KBM-7 (cell line): ENCODE measurements at regions not wholly inside any gene's neighbourhood (a gene's known extent, or its start where the extent isn't known, plus 50 kb on each side); places are given as distances from the start of the nearest gene placed in this dataset.

ENCODE experiments used
- DNase-seq: peaks from one replicate; pipeline ENCODE4 v3.0.0-alpha.2; 2015
- in situ Hi-C: fragments of 300-500 bp; cut with MboI; formaldehyde crosslinking; loops from 2 replicates; pipeline ENCODE4 v1.14.3; 2020; ENCODE audit warnings: low sequenced_read_pairs, low pct_unique_long_range_greater_than_20kb, mixed read lengths

DNA sequence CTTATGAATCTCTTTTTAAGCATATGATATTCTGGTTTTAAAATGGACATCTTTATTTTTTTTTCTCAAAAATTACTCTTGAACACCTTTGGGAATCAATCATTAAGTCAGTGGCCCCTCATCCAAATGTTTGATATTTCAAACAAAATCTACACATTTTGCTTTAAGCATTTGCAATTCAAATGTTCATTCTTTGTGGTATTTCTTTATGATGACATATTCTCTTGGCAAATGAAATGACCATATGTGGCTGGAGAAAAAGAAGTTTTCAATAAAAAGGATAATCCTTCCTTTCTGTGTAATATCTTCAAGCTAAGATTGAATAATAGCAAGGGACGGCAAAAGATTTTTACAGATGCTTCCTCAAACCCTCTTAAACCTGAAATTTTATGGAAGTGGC lies 420.8 kb downstream of the MTRR start:
- in situ Hi-C loops = no loop called here
- no peak for DNase-seq

DNA sequence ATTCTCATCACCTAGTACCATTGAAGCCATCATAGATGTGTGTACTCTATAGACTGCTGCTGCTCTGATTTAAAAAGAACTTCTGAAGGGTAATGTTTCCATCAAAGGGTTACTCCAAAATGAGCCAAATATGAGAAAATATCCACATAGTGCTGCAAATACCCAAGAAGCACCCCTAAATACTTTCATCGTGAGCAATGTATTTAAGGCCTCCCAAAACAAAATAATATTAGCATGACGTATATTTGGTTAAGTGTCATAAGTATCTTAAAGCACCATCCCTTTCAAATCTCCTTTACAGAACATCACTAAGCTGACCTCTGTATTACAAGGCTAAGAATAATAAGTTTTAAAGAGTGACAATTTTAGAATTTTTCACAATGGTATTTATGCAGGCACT lies 421.8 kb downstream of the MTRR start:
- in situ Hi-C loops = no loop called here
- DNase-seq = no peak

DNA sequence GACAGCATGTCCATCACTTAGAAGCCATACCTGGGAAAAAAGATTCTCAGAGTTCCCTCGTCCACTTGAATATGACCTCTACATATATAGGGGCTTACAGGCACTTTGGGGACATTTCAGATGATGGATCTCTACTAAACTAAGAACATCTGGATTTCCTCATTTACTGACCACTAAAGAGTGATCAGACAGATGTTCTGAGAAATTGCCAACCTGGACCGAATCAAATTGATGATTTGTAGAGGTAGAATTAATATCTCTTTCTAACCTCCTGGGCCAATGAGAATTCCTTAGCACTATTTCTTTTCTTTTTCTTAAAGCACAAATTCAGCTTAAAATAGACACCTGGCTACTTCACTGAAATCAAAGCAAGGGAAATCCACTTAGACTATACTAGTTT lies 422.7 kb downstream of the MTRR start:
- in situ Hi-C loops = no loop called here

DNA sequence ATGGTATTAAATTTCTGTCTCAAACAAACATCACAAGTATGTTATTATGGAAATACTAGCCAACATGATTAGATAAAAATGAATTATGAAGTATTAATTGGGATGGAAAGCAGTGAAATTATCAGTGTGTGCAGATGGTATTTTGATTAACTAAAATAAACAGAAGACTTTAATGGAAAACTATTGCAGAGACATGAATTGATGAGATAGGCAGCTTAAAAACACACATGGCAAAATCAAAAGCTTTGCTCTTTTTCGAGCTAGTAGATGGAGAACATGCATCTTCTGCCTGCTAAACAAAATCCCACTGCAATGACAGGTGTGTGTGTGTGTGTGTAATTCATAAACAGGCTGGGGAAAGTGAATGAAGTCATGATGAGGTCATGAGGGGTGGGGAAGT lies 426.2 kb downstream of the MTRR start:
- in situ Hi-C loops = no loop called here
- no peak for DNase-seq

More for the DNA sequence above, 422.7 kb downstream of the MTRR start:
- DNase-seq = no peak

DNA sequence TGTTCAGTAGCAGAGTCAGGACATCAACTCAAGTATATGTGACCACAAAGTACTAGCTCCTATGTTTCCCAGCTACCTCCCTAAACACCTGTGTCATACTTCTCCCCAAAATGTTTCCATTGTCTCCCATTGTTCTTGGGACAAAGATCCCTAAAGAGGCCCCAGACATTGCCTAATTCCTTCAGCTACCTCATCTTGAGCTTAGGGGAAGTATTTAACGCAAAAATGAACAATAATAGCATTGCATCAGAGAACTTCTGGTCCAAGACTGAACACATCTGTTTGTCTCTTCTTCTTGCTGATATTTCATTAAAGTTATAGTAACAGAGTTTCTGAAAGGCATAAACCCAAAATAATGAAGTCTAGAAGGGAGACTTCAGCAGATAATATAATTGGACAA lies 430.8 kb downstream of the MTRR start:
- in situ Hi-C loops = no loop called here

DNA sequence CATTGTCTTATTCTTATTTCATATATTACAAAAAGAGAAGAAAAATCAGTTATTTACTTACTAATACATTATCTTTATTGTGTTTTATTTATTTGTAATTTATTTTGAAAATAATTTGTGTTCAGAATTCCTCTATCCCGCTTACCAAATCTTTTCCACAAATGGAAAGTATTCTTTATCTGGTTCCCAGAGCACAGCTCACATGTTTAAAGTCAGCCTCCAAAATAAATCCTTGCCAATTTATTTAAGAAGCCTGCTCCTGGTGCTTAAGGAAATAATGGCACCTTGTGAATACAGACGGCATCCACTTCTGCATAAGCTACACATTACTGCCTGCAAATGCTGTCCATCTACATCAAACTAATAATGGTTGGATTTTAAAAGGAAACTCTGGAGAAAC lies 435.4 kb downstream of the MTRR start:
- DNase-seq = no peak
- in situ Hi-C loops = no loop called here

More for the DNA sequence above, 430.8 kb downstream of the MTRR start:
- DNase-seq = no peak

DNA sequence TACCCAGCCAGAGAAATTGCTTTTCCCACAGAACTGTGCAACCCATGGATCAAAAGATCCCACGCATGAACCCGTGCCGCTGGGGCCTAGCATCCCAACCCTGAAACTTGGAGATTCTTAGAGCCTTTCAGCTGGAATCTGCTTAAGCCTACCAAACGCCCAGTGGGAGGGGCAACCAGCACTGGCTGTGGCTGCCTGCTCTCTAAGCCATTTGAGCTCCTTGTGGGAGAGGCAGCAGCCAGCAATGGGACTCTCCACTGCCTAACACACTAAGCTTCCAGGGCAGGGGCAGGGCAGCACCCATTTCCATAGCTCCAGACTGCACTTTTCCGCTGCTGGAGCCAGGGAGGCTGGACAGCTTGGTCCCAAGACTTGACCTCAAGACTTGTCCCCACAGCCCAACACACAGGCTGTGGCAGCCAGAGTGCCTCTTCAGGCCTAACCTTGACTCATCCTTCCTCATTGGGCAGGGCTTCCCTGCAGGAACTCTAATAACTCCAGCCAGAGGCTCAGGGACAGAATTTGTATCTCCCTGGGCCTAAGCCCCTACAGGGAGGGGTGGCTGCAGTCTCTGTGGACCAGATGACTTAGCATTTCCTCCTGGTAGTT lies 437.4 kb downstream of the MTRR start:
- in situ Hi-C loops = no loop called here
- DNase-seq = no peak

DNA sequence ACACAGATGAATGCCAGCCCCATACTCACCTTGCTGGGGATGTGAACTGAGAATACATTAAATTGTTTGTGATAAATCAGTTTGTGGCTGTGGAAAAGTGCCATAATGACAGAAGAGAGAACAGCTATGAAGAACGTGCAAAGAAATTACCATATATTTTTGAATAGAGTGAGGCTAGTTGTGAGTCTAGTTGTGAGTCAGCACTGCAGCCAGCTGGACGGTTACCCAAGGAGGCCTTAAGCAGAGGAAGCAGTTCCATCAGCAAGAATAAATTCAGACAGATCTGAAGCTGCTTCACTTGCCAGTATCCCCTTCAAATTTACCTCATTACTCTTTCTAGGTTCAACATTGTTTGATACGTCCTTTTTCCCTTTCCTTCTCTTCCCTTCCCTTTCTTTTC lies 446.0 kb downstream of the MTRR start:
- DNase-seq = no peak
- in situ Hi-C loops = no loop called here

DNA sequence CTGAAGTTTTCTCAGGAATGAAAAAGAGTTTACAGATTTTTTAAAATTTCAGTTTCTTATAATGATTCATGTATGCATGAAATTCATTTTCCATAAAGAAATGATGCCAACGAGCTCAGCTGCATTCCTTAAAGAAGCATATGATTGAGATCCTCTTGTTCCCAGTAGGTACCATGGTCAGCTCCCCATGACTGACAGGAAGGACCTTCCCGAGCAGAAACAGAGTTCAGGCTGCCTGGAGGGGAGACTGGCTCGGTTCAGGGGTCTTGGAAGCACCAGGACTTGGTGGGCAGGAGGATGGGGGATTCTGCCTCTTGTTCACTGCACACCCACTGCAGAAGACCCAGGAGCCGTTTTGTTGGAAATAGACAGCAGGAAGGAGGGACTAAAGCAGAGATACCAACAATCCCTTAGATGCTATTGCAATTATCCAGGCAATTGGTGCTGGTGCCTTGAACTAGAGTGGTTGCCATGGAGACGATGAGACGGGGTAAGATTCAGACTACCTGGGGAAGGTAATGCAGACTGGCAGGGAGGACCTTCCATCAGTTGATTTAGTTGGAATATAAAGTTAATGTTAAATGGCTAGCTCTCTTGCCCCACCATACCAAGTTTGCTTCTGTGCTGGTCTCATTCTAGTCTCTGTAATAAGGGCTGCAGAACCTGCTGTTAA lies 447.8 kb downstream of the MTRR start:
- in situ Hi-C loops = no loop called here
- DNase-seq = no peak

DNA sequence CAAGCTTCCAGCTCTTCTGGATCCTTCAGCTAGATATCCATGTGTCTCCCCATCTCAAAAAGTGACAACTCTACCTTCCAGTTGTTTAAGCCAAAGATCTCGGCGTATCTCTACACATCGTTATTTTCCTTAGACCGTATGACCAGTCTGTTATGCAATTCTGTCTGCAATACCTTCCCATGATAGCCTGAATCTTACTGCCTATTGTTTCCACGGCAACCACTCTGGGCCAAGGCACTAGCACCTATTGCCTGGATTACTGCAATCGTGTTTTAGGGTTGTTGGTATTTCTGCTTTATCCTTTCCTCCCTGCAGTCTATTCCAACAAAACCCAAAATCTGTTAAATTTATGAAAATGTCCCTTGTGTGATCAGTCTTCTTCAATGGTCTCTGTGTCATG lies 448.4 kb downstream of the MTRR start:
- no peak for DNase-seq
- in situ Hi-C loops = no loop called here

DNA sequence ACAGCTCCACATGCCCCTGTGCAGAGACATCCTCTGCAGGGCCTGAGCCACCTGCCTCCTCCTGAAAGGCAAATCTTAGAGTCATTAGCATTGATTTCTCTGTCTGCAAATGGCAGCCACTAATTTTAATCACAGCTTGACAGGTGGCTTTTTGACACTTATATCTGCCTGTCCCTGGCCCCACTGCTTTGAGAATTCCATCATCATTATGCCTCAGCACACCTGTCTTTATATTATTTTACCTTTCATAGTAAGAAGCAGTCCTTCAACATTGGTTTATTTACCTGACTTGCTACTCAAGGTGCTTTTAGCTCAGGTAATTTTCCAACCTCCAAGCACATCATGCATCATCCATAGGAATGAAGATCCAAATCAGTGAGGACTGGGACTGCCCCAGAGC lies 451.3 kb downstream of the MTRR start:
- no peak for DNase-seq

DNA sequence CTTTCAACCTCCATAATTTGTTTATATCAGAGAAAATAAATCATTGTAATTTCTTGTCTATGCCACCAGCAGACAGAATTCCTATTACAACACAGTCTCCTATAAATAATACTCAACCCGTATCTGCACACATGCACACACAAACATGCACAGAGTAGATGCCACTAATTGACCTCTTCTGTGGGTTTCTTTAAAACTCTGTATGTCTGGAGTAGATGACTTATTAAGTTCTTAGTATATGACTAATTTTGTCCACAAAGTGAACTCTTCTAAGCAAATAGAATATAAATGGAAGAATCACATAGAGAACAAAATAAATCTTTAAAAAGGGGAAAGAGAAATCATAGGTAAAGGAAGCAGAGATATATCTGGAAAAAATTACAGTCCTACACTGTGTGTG lies 452.3 kb downstream of the MTRR start:
- in situ Hi-C loops = no loop called here
- no peak for DNase-seq

More for the DNA sequence above, 451.3 kb downstream of the MTRR start:
- in situ Hi-C loops = no loop called here

DNA sequence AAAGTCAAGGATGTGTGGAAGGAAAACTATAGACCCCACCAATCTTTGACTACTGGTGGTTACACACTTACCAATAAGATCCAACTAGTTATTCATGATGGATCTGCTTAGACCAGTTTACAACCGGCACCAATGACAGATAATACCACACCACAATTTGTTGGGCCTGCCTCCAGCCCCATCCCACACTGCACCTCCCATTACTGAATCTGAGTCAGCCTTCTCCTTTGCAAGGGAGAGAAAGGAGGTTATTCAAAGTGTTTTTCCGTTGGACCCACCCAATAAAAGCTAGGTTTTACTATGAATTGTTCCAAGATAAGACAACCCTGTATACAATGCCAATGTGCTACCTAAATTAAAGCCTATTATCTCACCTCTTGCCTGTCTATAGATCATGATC lies 453.5 kb downstream of the MTRR start:
- in situ Hi-C loops = no loop called here
- DNase-seq = no peak

DNA sequence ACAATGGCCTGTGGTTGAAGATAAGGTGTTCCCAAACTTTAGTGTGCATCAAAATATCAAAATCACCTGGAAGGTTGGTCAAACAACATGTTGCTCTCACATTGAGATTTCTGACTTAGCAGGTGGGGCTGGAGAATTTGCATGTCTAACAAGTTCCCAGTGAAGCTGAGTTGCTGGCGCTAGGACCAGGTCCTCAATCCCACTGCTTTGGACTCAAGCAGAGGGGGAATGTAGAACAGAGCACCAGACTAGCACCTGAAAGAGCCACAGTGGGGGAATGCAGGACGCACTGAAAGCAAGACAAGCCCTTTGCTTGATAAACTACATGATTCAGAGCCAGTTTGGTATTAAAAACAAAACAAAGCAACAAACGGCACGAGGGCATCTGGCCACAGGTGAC lies 458.1 kb downstream of the MTRR start:
- in situ Hi-C loops = no loop called here
- DNase-seq = no peak

DNA sequence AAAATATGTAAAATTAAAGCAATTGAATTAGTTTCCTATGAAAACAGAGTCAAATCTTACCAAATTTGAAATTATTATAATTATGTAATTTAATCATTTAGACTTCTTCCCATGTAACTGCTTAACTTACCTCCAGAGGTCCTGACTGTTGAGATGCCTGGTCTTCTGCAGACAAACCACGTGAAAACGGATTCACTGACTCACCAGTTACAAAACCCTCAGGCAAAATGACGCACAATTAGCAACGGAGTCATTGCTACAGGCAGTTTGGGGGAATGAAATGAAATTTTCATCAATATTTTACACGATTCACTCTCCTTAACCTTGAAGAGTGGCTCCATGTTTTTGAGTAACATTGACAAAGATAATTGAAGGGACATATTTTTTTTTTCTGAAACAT lies 460.8 kb downstream of the MTRR start:
- in situ Hi-C loops = no loop called here
- DNase-seq = no peak

DNA sequence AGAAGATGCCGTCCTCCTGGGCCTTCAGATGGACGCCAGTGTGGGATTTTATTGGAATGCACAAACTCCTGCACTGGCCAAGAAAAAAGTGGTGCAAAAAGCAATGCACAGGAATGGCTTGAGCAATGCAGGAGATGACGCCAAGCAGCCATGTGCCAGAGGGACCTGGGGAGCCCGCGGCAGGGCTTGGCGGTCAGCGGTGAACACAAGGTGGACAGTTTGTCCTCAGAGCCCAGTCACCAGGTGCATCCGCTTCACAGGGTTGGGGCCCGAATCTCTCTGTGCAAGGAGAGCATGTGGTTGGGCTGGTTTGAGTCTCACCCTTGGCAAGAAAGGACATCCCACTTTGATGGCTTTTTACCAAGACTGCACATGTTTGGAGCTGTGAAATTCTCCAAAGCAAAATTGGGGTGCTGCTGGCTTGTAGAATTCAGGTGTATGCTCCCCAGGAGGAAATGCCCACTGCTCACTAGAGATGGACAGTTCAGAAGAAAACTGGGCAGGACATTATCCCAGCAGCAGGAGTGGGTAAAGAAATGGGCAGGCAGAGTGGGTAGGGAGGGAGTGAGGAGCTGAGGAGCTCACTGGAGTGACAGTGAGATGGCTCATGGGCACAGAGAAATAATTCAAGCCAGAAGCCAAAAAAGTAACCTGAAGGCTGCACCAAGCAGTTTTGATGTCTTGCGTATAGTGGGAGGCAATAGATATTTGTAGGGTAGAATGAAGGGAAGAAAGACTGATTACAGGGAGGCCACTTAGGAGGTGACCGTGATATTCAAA lies 463.9 kb downstream of the MTRR start:
- in situ Hi-C loops = no loop called here
- DNase-seq = no peak

DNA sequence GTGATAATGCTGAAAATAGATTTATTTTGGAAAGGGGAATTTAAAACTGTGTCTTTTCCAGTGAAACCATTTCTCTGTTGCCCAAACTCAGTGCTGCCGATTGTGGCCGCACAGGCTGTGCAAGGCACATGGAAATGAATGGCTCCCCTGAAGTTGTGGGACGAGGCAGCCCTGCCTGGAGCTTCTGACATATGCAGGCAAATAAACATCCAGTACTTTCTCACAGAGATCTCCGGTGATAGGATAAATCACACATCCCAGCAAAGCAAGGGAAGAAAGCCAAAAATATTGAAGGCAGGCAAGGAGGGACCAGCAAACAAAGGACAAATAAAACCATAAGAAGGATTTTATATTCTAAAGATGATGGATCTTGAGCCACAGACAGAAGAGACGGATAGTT lies 464.5 kb downstream of the MTRR start:
- no peak for DNase-seq
- in situ Hi-C loops = no loop called here

DNA sequence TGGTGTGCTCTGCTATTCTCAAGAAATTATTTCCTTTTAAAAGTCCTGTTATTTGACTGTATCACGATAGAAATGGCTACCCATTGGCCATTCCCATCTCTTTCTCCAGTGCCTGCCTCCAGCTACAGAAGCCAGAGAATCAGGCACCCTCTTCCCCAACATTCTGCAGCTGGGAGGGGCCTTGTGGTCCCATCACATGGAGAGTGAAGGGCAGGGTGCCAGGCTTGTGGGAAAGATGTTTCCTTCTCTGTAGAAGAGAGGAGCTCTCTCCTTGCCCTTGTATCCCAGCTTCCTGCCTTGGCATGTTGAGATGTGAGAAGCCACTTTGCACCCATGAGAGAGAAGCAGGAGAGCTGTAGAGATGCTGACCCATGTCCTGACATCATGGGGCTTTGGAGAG lies 465.0 kb downstream of the MTRR start:
- no peak for DNase-seq
- in situ Hi-C loops = no loop called here

DNA sequence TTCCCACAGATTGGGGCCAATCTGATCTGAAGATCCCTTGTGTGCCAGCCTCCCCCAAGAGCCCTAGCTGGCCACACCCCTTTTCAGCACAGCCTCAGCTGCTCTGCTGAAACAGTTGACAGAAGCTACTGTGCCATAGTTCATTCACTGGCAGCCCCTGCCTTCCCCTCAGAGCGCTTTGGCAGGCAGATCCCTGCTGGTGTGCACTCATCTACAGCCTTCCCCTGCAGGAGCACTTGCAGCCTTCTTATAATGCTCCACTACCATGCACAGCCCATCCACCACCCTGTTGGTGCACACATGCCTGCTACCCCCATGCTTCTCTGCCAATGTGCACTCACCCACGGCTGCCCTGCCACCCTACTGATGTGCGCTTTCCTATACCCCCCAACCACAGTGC lies 471.3 kb downstream of the MTRR start:
- in situ Hi-C loops = no loop called here
- no peak for DNase-seq

DNA sequence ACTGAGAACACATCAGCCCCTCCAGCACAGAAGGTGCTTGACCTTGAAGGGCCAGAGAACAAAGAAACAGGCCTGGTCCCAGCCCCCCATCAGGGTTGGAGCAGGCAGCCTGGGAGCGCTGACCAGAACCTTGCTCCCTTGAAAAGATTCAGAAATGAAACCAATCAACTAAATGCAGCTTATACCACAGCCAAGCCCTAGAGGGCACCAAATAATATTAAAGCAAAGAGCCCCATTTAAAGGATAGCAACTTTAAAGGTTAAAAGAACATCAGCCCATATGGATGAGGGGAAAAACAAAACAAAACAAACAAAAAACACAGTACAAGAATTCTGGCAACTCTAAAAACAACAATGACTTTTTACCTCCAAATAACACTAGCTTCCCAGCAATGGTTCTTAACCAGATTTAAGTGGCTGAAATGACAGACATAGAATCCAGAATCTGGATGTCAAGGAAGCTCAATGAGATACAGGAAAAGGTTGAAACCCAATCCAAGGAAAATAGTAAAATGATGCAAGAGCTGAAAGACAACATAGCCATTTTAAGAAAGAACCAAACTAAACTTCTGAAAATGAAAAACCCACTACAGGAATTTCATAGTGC lies 471.9 kb downstream of the MTRR start:
- peak; percentile 12 for DNase-seq
- in situ Hi-C loops = no loop called here
